Right ventricle myocardium superior (tissue), 1 donor: ENCODE measurements at regions not wholly inside any gene's neighbourhood (a gene's known extent, or its start where the extent isn't known, plus 50 kb on each side); places are given as distances from the start of the nearest gene placed in this dataset.
"Not testable (repeated sequence)": the region's sequence is repeated elsewhere in the genome, so short reads cannot be mapped to it uniquely, and the experiment has no call there.

Experiments used
- ATAC-seq: fragments of 200-7000 bp; cut with Tn5 transposase; one replicate; pipeline ENCODE4 v1.9.1; 2020; ENCODE audit warnings: mild to moderate bottlenecking; ENCODE audit not compliant: poor library complexity
- DNase-seq: peaks from one replicate; pipeline ENCODE4 v3.0.0-alpha.2; 2020
- intact Hi-C: fragments of 100-400 bp; cut with DNase I; formaldehyde crosslinking; loops from one replicate; pipeline ENCODE4 v1.11.2; 2022
- donor health status: DM: no; HTN: yes; CAD: no; lungs with severe emphysema.

GRCh38 chr9:67635067-67635466 is 223.7 kb upstream of the ANKRD20A1 start:
- intact Hi-C loops, ATAC-seq, DNase-seq: not testable (repeated sequence)

GRCh38 chr9:67611900-67612299 is 246.8 kb upstream of the ANKRD20A1 start:
- DNase-seq, ATAC-seq, intact Hi-C loops: not testable (repeated sequence)

GRCh38 chr9:67609872-67610271 is 248.9 kb upstream of the ANKRD20A1 start:
- intact Hi-C loops, ATAC-seq: not testable (repeated sequence)

GRCh38 chr9:67609435-67609834 is 249.3 kb upstream of the ANKRD20A1 start:
- DNase-seq, ATAC-seq, intact Hi-C loops: not testable (repeated sequence)

More at GRCh38 chr9:67609872-67610271, 248.9 kb upstream of the ANKRD20A1 start:
- not testable (repeated sequence) for DNase-seq

- DNase-seq, ATAC-seq, intact Hi-C loops: not testable (repeated sequence)
Observed at GRCh38 chr9:67605113-67605512, 253.6 kb upstream of the ANKRD20A1 start.

- ATAC-seq, intact Hi-C loops: not testable (repeated sequence)
Observed at GRCh38 chr9:67603609-67604008, 255.1 kb upstream of the ANKRD20A1 start.

GRCh38 chr9:67592424-67592823 is 266.3 kb upstream of the ANKRD20A1 start:
- ATAC-seq, DNase-seq, intact Hi-C loops: not testable (repeated sequence)

More at GRCh38 chr9:67603609-67604008, 255.1 kb upstream of the ANKRD20A1 start:
- peak; percentile 47 for DNase-seq

GRCh38 chr9:67555874-67556273 is 302.9 kb upstream of the ANKRD20A1 start:
- DNase-seq, intact Hi-C loops, ATAC-seq: not testable (repeated sequence)

- DNase-seq, intact Hi-C loops, ATAC-seq: not testable (repeated sequence)
Observed at GRCh38 chr9:67550044-67550443, 308.7 kb upstream of the ANKRD20A1 start.

- intact Hi-C loops, DNase-seq, ATAC-seq: not testable (repeated sequence)
Observed at GRCh38 chr9:67529834-67530233, 328.9 kb upstream of the ANKRD20A1 start.

GRCh38 chr9:67516938-67517337 is 341.8 kb upstream of the ANKRD20A1 start:
- intact Hi-C loops, ATAC-seq: not testable (repeated sequence)

GRCh38 chr9:67514587-67514986 is 344.1 kb upstream of the ANKRD20A1 start:
- ATAC-seq, DNase-seq, intact Hi-C loops: not testable (repeated sequence)

More at GRCh38 chr9:67516938-67517337, 341.8 kb upstream of the ANKRD20A1 start:
- DNase-seq = not testable (repeated sequence)

GRCh38 chr9:67503728-67504369 is 354.9 kb upstream of the ANKRD20A1 start:
- ATAC-seq, DNase-seq, intact Hi-C loops: not testable (repeated sequence)

GRCh38 chr9:67492028-67492427 is 366.7 kb upstream of the ANKRD20A1 start:
- intact Hi-C loops, DNase-seq, ATAC-seq: not testable (repeated sequence)

GRCh38 chr9:67477465-67477864 is 381.3 kb upstream of the ANKRD20A1 start:
- not testable (repeated sequence) for DNase-seq

GRCh38 chr9:67470739-67471138 is 388.0 kb upstream of the ANKRD20A1 start:
- intact Hi-C loops, DNase-seq, ATAC-seq: not testable (repeated sequence)

More at GRCh38 chr9:67477465-67477864, 381.3 kb upstream of the ANKRD20A1 start:
- ATAC-seq, intact Hi-C loops: not testable (repeated sequence)

GRCh38 chr9:67468326-67468725 is 390.4 kb upstream of the ANKRD20A1 start:
- intact Hi-C loops, ATAC-seq, DNase-seq: not testable (repeated sequence)

GRCh38 chr9:67461796-67462757 is 396.7 kb upstream of the ANKRD20A1 start:
- intact Hi-C loops, ATAC-seq, DNase-seq: not testable (repeated sequence)

- ATAC-seq, intact Hi-C loops, DNase-seq: not testable (repeated sequence)
Observed at GRCh38 chr9:67452941-67453340, 405.8 kb upstream of the ANKRD20A1 start.
